Gastrocnemius medialis (tissue), 4 donors: ENCODE measurements at regions not wholly inside any gene's neighbourhood (a gene's known extent, or its start where the extent isn't known, plus 50 kb on each side); places are given as distances from the start of the nearest gene placed in this dataset.

Experiments used
- POLR2A ChIP-seq, 2 donors: fragments of 450-650 bp; IDR thresholded peaks; one replicate each; pipeline ENCODE4 v1.6.1; 2017; ENCODE audit warnings: antibody characterized with exemption in 2 of 2, mild to moderate bottlenecking in 2 of 2, moderate library complexity in 2 of 2
- TF ChIP-seq, protein P1 (sequence below), 5 experiments: fragments of 450-650 bp in 3 of 5; fragments of 200-600 bp in 2 of 5; sonication (generic) in 2 of 5; IDR thresholded peaks in 4 of 5; conservative IDR thresholded peaks in 1 of 5; 1 replicate in 4 of 5; 2 replicates in 1 of 5; pipeline ENCODE4 v1.5.1; 2016 to 2019; ENCODE audit warnings: antibody characterized with exemption in 5 of 5, mild to moderate bottlenecking in 3 of 5, moderate library complexity in 3 of 5

DNA sequence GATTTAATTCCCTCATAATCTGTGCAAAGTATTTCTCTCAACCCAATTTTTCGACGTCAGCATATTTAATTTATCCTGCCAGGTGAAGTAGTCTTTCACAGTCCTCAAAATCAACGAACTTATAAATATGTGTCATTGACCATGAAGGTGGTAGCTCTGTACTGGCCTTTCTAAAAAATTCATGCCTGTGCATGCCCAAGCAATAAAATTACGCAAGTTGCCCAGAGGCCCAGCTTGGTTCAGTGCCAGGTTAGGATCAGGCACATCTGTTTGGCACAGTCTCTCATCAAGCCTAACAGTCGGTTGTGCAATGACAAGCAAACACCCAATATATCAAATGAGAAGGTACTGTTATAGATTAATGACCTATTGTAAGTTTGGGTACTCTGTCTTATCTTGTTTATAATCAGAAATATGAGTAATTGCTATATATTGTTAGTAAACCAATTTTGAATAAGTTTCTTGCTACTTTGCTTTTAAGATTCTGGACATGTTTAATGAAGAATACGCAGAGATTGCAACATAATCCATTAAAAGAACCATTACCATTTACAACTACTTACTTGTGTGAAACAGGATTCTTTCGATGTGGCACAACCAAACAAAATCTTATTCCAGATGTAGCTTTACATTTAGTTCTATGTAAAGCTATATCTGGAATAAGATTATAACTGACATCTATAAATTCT, 159.0 kb upstream of the IL12A start:
- TF ChIP-seq POLR2A (IDR thresholded peaks at IDR 0.05): no peak
- TF ChIP-seq, protein P1, sequence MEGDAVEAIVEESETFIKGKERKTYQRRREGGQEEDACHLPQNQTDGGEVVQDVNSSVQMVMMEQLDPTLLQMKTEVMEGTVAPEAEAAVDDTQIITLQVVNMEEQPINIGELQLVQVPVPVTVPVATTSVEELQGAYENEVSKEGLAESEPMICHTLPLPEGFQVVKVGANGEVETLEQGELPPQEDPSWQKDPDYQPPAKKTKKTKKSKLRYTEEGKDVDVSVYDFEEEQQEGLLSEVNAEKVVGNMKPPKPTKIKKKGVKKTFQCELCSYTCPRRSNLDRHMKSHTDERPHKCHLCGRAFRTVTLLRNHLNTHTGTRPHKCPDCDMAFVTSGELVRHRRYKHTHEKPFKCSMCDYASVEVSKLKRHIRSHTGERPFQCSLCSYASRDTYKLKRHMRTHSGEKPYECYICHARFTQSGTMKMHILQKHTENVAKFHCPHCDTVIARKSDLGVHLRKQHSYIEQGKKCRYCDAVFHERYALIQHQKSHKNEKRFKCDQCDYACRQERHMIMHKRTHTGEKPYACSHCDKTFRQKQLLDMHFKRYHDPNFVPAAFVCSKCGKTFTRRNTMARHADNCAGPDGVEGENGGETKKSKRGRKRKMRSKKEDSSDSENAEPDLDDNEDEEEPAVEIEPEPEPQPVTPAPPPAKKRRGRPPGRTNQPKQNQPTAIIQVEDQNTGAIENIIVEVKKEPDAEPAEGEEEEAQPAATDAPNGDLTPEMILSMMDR (IDR thresholded peaks at IDR 0.05 in 4 of 5, conservative IDR thresholded peaks at IDR 0.05 in 1 of 5): no peak
